Stimulated activated effector memory CD8-positive, alpha-beta T cell treated with anti-CD3 and anti-CD28 coated beads, Interleukin-12 subunit alpha, Interleukin-12 subunit beta, amount 100 ng/mL, for 72 hours (primary cell): ENCODE measurements at regions not wholly inside any gene's neighbourhood (a gene's known extent, or its start where the extent isn't known, plus 50 kb on each side); places are given as distances from the start of the nearest gene placed in this dataset.
A peak's percentile ranks its signal among the peaks of the same experiment; 100 is the strongest.

Source experiments
- ATAC-seq: fragments of 150-1000 bp; cut with Tn5 transposase; 2 replicates; pipeline ENCODE4 v1.10.0; 2021
- DNase-seq, 2 donors: peaks; one replicate each; pipeline ENCODE4 v3.0.0; 2021 to 2022; ENCODE audit warnings: low spot score in 2 of 2
- H3K27ac Mint-ChIP-seq: one replicate; pipeline ENCODE4 v1.8.0; 2022; ENCODE audit warnings: mild to moderate bottlenecking, mixed read lengths
- H3K36me3 Mint-ChIP-seq: one replicate; pipeline ENCODE4 v1.8.0; 2022; ENCODE audit warnings: mild to moderate bottlenecking, mixed read lengths
- H3K4me1 Mint-ChIP-seq: one replicate; pipeline ENCODE4 v1.8.0; 2022; ENCODE audit warnings: mixed read lengths
- H3K4me3 Mint-ChIP-seq: one replicate; pipeline ENCODE4 v1.8.0; 2022; ENCODE audit warnings: mild to moderate bottlenecking, mixed read lengths
- H3K9me3 Mint-ChIP-seq: one replicate; pipeline ENCODE4 v1.8.0; 2022; ENCODE audit warnings: mixed read lengths

GRCh38 chr14:50001151-50001998, 108.5 kb downstream of the ARF6 start:
- Mint-ChIP-seq H3K27ac (peak overlapping the region; percentile 98), H3K4me3 (peak overlapping the region; percentile 72), H3K4me1 (peaks cover 67% of the 10 kb centered on the region), H3K9me3 (no peaks in the 10 kb centered on the region), H3K36me3 (peaks cover 94% of the 10 kb centered on the region)
- DNase-seq: peak; percentile 64 to 91
- ATAC-seq: peak; percentile 62

DNA sequence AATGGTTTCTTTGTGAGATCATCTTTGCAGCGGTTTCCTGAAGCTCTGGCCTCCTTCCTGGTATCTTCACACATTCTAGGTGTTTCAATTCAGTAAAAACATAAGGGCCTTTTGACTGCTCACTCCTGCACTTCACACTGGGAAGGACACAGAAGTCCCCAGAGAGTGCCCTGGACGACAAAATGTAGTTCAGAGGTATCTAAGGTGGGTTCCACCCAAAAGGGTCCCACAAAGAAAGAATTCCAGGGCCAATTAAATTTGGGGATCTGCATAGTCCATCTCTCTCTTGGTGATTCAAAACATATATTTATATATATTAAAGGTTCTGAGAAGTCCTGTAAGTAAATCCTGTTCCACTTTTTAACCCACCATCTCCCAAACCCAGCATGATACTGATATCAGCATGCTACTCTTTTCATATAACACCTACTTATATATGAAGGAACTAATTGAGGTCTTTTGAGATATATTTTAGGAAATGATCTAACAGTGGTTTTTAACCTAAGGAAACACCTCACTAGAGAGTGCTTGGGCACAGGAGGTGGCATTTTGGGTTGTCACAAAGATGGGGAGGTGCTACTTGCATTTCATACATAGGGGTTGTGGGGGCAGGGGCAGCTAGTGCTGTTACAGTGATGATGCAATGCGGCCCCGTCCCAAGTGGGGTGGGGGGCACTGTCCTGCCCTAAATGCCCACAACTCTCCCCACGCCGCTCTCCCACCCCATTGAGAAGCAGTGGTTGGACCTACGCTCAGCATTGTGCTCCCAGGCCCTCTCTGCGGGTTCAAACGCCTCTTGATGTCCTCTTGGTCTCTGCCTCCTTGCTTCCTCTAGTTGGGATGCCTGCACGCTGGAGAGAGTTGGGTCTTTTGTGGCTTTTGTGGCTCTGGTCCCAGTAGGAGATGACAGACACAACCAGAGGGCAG, 109.4 kb downstream of the ARF6 start:
- H3K36me3 Mint-ChIP-seq: peaks cover 94% of the 10 kb centered on the region
- H3K27ac Mint-ChIP-seq: peak overlapping the region; percentile 98
- DNase-seq (peak; percentile 47 to 91), ATAC-seq (peak; percentile 63)
- no peaks in the 10 kb centered on the region for H3K9me3 Mint-ChIP-seq
- peak overlapping the region; percentile 72 for H3K4me3 Mint-ChIP-seq
- peaks cover 58% of the 10 kb centered on the region for H3K4me1 Mint-ChIP-seq

DNA sequence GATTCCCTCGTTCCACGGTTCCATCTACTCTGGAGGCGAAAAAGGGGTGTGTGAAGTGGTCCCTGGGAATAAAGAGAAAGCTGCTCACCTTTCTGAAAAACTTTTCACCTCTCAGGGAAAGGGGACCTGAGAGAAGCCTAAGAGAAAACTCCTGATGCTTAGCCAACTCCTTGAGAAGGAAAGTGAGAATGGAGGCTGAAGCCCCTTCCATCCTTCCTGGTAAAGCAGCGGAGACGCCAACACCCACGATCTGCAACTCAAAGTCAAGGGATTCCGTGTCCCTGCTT, 110.0 kb downstream of the ARF6 start:
- Mint-ChIP-seq H3K27ac (peak overlapping the region; percentile 98), H3K9me3 (no peaks in the 10 kb centered on the region), H3K36me3 (peaks cover 96% of the 10 kb centered on the region), H3K4me1 (peaks cover 52% of the 10 kb centered on the region), H3K4me3 (peak overlapping the region; percentile 72)
- DNase-seq: no peak
- no peak for ATAC-seq

- Mint-ChIP-seq H3K27ac (peak overlapping the region; percentile 98), H3K9me3 (no peaks in the 10 kb centered on the region), H3K36me3 (peaks cover 96% of the 10 kb centered on the region), H3K4me3 (peak overlapping the region; percentile 72), H3K4me1 (peaks cover 49% of the 10 kb centered on the region)
- ATAC-seq: peak; percentile 16
- peak; percentile 79 to 94 for DNase-seq
Measured at GRCh38 chr14:50003213-50004021, 110.5 kb downstream of the ARF6 start.

GRCh38 chr14:50006141-50006540, 110.2 kb downstream of the VCPKMT start:
- Mint-ChIP-seq H3K36me3 (peaks cover 96% of the 10 kb centered on the region), H3K4me3 (no peak overlapping the region), H3K4me1 (peaks cover 23% of the 10 kb centered on the region), H3K9me3 (no peaks in the 10 kb centered on the region), H3K27ac (peak overlapping the region; percentile 65)
- ATAC-seq: no peak
- no peak for DNase-seq

DNA sequence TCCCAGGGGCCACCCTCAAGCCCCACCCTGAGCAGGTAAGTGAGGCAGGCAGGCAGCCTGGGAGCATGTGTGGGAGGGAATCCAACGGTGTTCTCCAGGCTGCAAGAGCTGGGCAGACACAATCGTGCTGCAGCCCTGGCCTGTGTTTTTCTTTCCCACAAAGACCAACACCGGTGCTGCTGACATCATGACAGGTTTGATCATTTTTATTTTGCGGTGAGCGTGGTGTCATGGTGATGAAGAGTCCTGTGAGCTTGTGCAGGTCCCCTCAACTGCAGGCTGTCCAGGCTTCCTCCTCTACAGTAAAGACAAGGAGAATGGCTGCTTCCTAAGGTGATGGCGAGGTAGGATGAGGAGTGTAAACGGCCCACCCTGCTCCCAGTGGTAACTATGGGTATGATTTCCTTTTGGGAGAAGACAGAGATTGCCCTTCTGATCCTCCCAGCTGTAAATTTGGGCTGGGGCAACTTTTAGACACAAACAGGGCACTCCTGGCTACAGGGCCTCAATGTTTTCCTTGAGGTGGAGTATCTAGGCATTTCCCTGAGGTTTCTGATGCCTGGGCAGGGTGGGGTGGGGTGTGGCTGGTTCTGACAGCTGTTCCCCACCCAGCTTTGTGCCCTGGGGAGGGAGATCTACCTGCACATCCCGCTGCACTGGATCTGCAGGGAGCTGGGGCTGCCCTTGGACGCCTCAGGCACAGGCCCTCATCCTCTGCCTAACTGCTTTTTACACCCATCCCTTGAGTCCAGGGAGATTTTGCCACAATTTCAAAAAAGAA, 109.1 kb downstream of the VCPKMT start:
- Mint-ChIP-seq H3K4me3 (no peak overlapping the region), H3K27ac (peak overlapping the region; percentile 12), H3K4me1 (peaks cover 15% of the 10 kb centered on the region), H3K9me3 (no peaks in the 10 kb centered on the region), H3K36me3 (peaks cover 96% of the 10 kb centered on the region)
- ATAC-seq (no peak), DNase-seq (no peak)

DNA sequence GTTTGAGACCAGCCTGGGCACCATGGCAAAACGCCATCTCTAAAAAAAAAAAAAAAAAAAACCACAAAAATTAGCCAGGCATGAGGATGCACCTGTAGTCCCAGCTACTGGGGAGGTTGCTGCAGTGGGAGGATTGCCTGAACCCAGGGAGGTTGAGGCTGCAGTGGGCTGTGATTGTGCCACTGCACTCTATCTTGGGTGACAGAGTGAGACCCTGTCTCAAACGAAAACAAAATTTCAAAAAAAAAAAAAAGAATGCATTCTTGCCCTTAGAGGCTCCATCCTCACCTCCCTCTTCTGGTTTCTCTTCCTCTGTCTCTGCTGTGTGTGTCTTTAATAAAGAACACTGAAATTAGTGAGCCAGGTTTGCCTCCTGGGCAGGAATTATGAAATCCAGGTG, 107.8 kb downstream of the VCPKMT start:
- no peak for ATAC-seq
- peaks cover 96% of the 10 kb centered on the region for H3K36me3 Mint-ChIP-seq
- no peak overlapping the region for H3K4me3 Mint-ChIP-seq
- H3K4me1 Mint-ChIP-seq: peaks cover 19% of the 10 kb centered on the region
- no peak for DNase-seq
- peak overlapping the region; percentile 67 for H3K27ac Mint-ChIP-seq
- H3K9me3 Mint-ChIP-seq: no peaks in the 10 kb centered on the region

GRCh38 chr14:50008974-50009373, 107.4 kb downstream of the VCPKMT start:
- H3K4me3 Mint-ChIP-seq: no peak overlapping the region

GRCh38 chr14:50010752-50011151, 105.6 kb downstream of the VCPKMT start:
- H3K27ac Mint-ChIP-seq: peak overlapping the region; percentile 26
- no peak for ATAC-seq

More at GRCh38 chr14:50008974-50009373, 107.4 kb downstream of the VCPKMT start:
- ATAC-seq (no peak), DNase-seq (no peak)
- peaks cover 95% of the 10 kb centered on the region for H3K36me3 Mint-ChIP-seq
- H3K27ac Mint-ChIP-seq: peak overlapping the region; percentile 67
- no peaks in the 10 kb centered on the region for H3K9me3 Mint-ChIP-seq
- peaks cover 20% of the 10 kb centered on the region for H3K4me1 Mint-ChIP-seq

DNA sequence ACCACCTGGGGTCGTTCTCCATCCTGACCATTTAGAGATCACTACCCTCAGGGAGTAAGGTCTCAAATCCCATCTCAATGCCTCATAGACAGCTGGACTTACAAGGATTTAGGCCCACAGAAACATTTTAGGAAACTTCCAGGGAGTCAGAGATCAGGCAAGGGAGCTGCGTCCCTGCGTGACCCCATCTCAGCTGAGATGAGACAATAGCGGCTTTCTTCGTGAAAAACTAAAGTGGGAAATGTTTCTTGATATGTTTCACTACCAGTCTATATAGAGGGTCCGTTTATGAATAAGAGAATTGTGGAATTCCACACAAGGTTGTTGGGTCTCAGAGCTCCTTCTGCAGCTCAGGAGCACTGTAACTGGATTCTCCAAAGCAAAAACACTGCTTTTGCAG, 105.1 kb downstream of the VCPKMT start:
- Mint-ChIP-seq H3K4me1 (peaks cover 36% of the 10 kb centered on the region), H3K4me3 (no peak overlapping the region), H3K27ac (peak overlapping the region; percentile 26), H3K36me3 (peaks cover 87% of the 10 kb centered on the region), H3K9me3 (no peaks in the 10 kb centered on the region)
- ATAC-seq: no peak
- DNase-seq: no peak

More at GRCh38 chr14:50010752-50011151, 105.6 kb downstream of the VCPKMT start:
- Mint-ChIP-seq H3K4me3 (no peak overlapping the region), H3K9me3 (no peaks in the 10 kb centered on the region), H3K4me1 (peaks cover 31% of the 10 kb centered on the region), H3K36me3 (peaks cover 92% of the 10 kb centered on the region)
- DNase-seq: no peak

DNA sequence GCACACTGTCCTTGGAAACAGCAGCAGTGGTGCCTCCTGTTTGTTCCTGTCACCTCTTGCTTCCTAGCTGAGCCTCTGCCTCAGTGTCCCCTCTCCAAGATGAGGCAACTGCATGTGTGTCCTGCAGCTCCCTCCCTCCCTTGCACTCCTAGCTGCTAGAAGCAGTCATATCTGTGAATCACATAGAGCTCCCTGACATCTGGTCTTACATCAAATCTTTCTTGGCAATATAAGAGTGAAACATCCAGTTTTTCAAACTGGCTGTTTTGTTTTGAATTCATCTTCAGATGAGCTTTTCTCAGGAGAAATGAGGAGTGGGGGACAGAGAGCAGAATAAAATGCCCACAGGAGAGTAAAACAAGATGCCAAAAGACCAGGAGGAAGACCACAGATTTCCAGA, 103.7 kb downstream of the VCPKMT start:
- peaks cover 40% of the 10 kb centered on the region for H3K4me1 Mint-ChIP-seq
- H3K36me3 Mint-ChIP-seq: peaks cover 85% of the 10 kb centered on the region
- ATAC-seq: no peak
- H3K9me3 Mint-ChIP-seq: no peaks in the 10 kb centered on the region
- no peak overlapping the region for H3K4me3 Mint-ChIP-seq
- H3K27ac Mint-ChIP-seq: peak overlapping the region; percentile 12
- DNase-seq: no peak

GRCh38 chr14:50013198-50013918, 103.0 kb downstream of the VCPKMT start:
- DNase-seq: no peak
- Mint-ChIP-seq H3K9me3 (no peaks in the 10 kb centered on the region), H3K36me3 (peaks cover 80% of the 10 kb centered on the region), H3K4me3 (no peak overlapping the region), H3K4me1 (peaks cover 40% of the 10 kb centered on the region), H3K27ac (peak overlapping the region; percentile 12)
- peak; percentile 62 for ATAC-seq

DNA sequence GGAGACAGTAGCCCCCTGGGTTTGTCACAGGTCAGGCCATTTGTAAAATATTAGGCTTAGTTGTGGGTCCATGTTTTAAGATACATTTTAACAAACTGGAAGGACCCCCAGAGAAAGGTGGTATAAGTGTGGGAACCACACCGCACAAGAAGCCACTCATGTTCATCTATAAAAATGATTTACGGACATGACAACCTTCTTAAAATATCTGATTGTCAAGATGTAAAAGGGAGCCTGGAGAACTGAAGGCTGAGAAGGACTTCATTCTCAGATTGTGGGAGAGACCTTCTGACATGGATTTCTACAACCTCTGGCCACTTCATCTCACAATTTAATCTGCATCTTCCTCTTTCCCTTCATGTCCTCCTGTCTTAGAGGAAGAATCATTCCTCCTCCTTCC, 102.4 kb downstream of the VCPKMT start:
- ATAC-seq (no peak), DNase-seq (no peak)
- Mint-ChIP-seq H3K4me3 (no peak overlapping the region), H3K27ac (peak overlapping the region; percentile 12), H3K36me3 (peaks cover 75% of the 10 kb centered on the region), H3K9me3 (no peaks in the 10 kb centered on the region), H3K4me1 (peaks cover 40% of the 10 kb centered on the region)
